ENCODE measurements at regions not wholly inside any gene's neighbourhood (a gene's known extent, or its start where the extent isn't known, plus 50 kb on each side); places are given as distances from the start of the nearest gene placed in this dataset.
"Not testable (repeated sequence)": the region's sequence is repeated elsewhere in the genome, so short reads cannot be mapped to it uniquely, and the experiment has no call there.

DNA sequence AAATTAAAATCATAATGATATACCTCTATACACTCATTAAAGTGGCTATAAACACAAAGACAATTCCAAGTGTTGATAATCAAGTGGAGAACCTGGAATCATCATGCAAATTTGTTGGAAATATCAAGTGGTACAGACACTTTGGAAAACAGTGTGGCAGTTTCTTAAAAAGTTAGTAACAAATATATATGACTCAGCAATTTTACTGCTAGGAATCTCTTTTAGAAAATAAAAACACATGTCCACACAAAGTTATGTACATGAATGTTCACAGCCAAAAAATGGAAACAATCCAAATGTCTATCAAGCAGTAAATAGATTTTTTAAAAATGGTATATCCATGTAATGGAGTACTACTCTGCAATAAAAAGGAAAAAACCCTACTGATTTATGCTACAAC is 375.6 kb downstream of the HLX start:
- H3K36me3 ChIP-seq = no peaks in the 10 kb centered on the region
- no peak for TF ChIP-seq POLR2A (IDR thresholded peaks at IDR 0.05)
- TF ChIP-seq, protein P1, sequence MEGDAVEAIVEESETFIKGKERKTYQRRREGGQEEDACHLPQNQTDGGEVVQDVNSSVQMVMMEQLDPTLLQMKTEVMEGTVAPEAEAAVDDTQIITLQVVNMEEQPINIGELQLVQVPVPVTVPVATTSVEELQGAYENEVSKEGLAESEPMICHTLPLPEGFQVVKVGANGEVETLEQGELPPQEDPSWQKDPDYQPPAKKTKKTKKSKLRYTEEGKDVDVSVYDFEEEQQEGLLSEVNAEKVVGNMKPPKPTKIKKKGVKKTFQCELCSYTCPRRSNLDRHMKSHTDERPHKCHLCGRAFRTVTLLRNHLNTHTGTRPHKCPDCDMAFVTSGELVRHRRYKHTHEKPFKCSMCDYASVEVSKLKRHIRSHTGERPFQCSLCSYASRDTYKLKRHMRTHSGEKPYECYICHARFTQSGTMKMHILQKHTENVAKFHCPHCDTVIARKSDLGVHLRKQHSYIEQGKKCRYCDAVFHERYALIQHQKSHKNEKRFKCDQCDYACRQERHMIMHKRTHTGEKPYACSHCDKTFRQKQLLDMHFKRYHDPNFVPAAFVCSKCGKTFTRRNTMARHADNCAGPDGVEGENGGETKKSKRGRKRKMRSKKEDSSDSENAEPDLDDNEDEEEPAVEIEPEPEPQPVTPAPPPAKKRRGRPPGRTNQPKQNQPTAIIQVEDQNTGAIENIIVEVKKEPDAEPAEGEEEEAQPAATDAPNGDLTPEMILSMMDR (IDR thresholded peaks at IDR 0.05) = no peak
- no peaks in the 10 kb centered on the region for H3K4me1 ChIP-seq
- no peak overlapping the region for H3K4me3 ChIP-seq (replicated peaks in 1 of 3)
- H3K27ac ChIP-seq = no peak overlapping the region
- intact Hi-C loops (cut with DNase I) = no loop called here
- no peaks in the 10 kb centered on the region for H3K9me3 ChIP-seq
- no peak for DNase-seq
- no peaks in the 10 kb centered on the region for H3K27me3 ChIP-seq

DNA sequence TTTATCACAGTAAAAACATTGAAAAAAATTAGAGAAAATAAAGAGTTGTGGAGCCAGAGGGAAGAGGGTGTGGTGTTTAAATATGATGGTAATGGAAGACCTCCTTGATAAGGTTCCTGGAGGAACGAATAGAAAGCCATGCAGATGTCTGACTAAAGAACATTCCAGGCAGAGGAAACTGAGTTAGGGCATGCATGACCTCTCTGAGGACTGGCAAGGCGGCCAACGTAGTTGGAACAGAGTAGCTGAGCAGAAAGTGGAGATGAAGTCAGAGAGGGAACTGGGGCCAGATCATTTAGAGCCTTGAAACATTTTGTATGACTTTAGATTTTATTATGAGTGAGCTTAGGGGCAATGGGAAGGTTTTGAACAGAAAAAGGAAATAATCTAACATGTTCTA is 377.5 kb downstream of the HLX start:
- 63 to 84% methylated on average over 3 of the region's 3 CpGs for WGBS, 2 donors
- DNase-seq = no peak
- intact Hi-C loops (cut with DNase I) = no loop called here
- H3K36me3 ChIP-seq = no peaks in the 10 kb centered on the region
- TF ChIP-seq, protein P1 (IDR thresholded peaks at IDR 0.05) = no peak
- no peak for TF ChIP-seq POLR2A (IDR thresholded peaks at IDR 0.05)
- no peaks in the 10 kb centered on the region for H3K9me3 ChIP-seq
- H3K27ac ChIP-seq = no peak overlapping the region
- no peaks in the 10 kb centered on the region for H3K27me3 ChIP-seq
- H3K4me1 ChIP-seq = no peaks in the 10 kb centered on the region
- H3K4me3 ChIP-seq (replicated peaks in 1 of 3) = no peak overlapping the region

GRCh38 chr1:221257548-221257947 is 378.3 kb downstream of the HLX start:
- H3K9me3 ChIP-seq; H3K36me3 ChIP-seq; H3K27ac ChIP-seq; H3K4me1 ChIP-seq; DNase-seq; H3K27me3 ChIP-seq; intact Hi-C loops (cut with DNase I); H3K4me3 ChIP-seq (replicated peaks in 1 of 3): not testable (repeated sequence)
- 100% methylated on average over 1 of the region's 1 CpG for WGBS, 2 donors

GRCh38 chr1:221262677-221263076 is 383.4 kb downstream of the HLX start:
- not testable (repeated sequence) for H3K4me1 ChIP-seq; H3K36me3 ChIP-seq; H3K9me3 ChIP-seq; H3K4me3 ChIP-seq (replicated peaks in 1 of 3); DNase-seq; H3K27ac ChIP-seq; H3K27me3 ChIP-seq
- WGBS, 2 donors = 84 to 97% methylated on average over 6 to 7 of the region's 7 CpGs
- intact Hi-C loops (cut with DNase I) = loop anchor here (10.0 kb wide), 1 partner anchor 172 kb away; no protein-coding TSS in a partner anchor

GRCh38 chr1:221263831-221264767 is 384.9 kb downstream of the HLX start:
- intact Hi-C loops (cut with DNase I) = loop anchor here (10.0 kb wide), 1 partner anchor 171 kb away; no protein-coding TSS in a partner anchor
- peak; percentile 33 to 41 for DNase-seq
- Histone ChIP-seq H3K4me1 (no peaks in the 10 kb centered on the region), H3K9me3 (no peaks in the 10 kb centered on the region), H3K4me3 (replicated peaks in 1 of 3) (no peak overlapping the region), H3K27ac (no peak overlapping the region), H3K27me3 (no peaks in the 10 kb centered on the region), H3K36me3 (no peaks in the 10 kb centered on the region)
- WGBS, 2 donors = 67 to 71% methylated on average over 9 of the region's 9 CpGs
- no peak for TF ChIP-seq POLR2A (IDR thresholded peaks at IDR 0.05)
- TF ChIP-seq, protein P1 (IDR thresholded peaks at IDR 0.05) = peak in 4 of 6 experiments; percentile 35 to 51 (median 38)

DNA sequence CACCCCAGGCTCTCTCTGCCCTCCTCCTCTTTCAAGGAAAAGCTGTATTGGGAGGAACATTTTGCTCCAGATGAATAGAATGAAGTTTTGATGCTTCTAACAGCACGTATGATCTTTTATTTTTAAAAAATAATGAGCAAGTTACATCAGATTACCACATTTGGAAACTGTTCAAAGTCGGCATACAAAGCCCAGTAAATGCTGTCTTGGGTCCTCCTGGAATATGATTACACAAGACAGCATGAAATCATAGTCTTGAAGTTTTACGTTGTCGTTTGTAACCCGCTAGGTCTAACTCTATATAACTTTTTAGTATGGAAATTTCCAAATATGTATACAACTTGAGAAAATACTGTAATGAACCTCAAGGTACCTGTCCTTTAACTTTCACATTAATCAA is 385.6 kb downstream of the HLX start:
- DNase-seq = no peak
- Histone ChIP-seq H3K36me3 (no peaks in the 10 kb centered on the region), H3K27me3 (no peaks in the 10 kb centered on the region), H3K9me3 (no peaks in the 10 kb centered on the region), H3K27ac (no peak overlapping the region), H3K4me3 (replicated peaks in 1 of 3) (no peak overlapping the region), H3K4me1 (no peaks in the 10 kb centered on the region)
- WGBS, 2 donors = 76 to 88% methylated on average over 5 of the region's 5 CpGs
- no peak for TF ChIP-seq POLR2A (IDR thresholded peaks at IDR 0.05)
- TF ChIP-seq, protein P1 (IDR thresholded peaks at IDR 0.05) = no peak
- intact Hi-C loops (cut with DNase I) = loop anchor here (10.0 kb wide), 1 partner anchor 170 kb away; no protein-coding TSS in a partner anchor

All from thyroid gland (tissue), 4 donors.